Astrocyte (in vitro differentiated cells and primary cell): ENCODE measurements at regions not wholly inside any gene's neighbourhood (a gene's known extent, or its start where the extent isn't known, plus 50 kb on each side); places are given as distances from the start of the nearest gene placed in this dataset.

Source experiments
- DNase-seq: peaks from one replicate; pipeline ENCODE4 v3.0.0-alpha.2; 2010; ENCODE audit warnings: low read depth
- FAIRE-seq: peaks from 2 replicates; lab custom pipeline; 2011; peaks lifted over from hg19 to GRCh38; lab: Jason Lieb, UNC
- H2AFZ ChIP-seq: 2 replicates; pipeline ENCODE4 v1.6.0; 2012; ENCODE audit warnings: low read depth, low read length, inconsistent platforms
- H3K27ac ChIP-seq: 2 replicates; pipeline ENCODE4 v1.5.1; 2011; ENCODE audit warnings: low read depth, low read length, inconsistent platforms
- H3K27me3 ChIP-seq: 2 replicates; pipeline ENCODE4 v1.6.0; 2011; ENCODE audit warnings: low read length, inconsistent platforms; ENCODE audit not compliant: insufficient read depth
- H3K36me3 ChIP-seq: 2 replicates; pipeline ENCODE4 v1.5.1; 2011; ENCODE audit warnings: low read length, inconsistent platforms; ENCODE audit not compliant: insufficient read depth
- H3K4me1 ChIP-seq: 2 replicates; pipeline ENCODE4 v1.5.1; 2011; ENCODE audit warnings: low read length, inconsistent platforms; ENCODE audit not compliant: insufficient read depth
- H3K4me2 ChIP-seq: 2 replicates; pipeline ENCODE4 v1.6.0; 2012; ENCODE audit warnings: low read length, inconsistent platforms
- H3K4me3 ChIP-seq: 2 replicates; pipeline ENCODE4 v1.5.1; 2011; ENCODE audit warnings: low read depth, mild to moderate bottlenecking, low read length, inconsistent platforms; ENCODE audit not compliant: insufficient read depth
- H3K79me2 ChIP-seq: 2 replicates; pipeline ENCODE4 v1.6.0; 2012; ENCODE audit warnings: mild to moderate bottlenecking, low read length, inconsistent platforms; ENCODE audit not compliant: insufficient read depth
- H3K9ac ChIP-seq: 2 replicates; pipeline ENCODE4 v1.6.0; 2012; ENCODE audit warnings: mild to moderate bottlenecking, low read length, inconsistent platforms
- H3K9me3 ChIP-seq: 2 replicates; pipeline ENCODE4 v1.5.1; 2012; ENCODE audit warnings: low read depth, mild to moderate bottlenecking, low read length, inconsistent platforms; ENCODE audit not compliant: insufficient read depth
- H4K20me1 ChIP-seq: 2 replicates; pipeline ENCODE4 v1.6.0; 2012; ENCODE audit warnings: low read length, inconsistent platforms; ENCODE audit not compliant: insufficient read depth
- H3K27ac Mint-ChIP-seq: one replicate; pipeline ENCODE4 v1.8.0; 2021; ENCODE audit warnings: mild to moderate bottlenecking, mixed read lengths; ENCODE audit not compliant: unreplicated experiment
- H3K27me3 Mint-ChIP-seq: one replicate; pipeline ENCODE4 v1.8.0; 2021; ENCODE audit warnings: low read depth, mixed read lengths; ENCODE audit not compliant: unreplicated experiment
- H3K36me3 Mint-ChIP-seq: one replicate; pipeline ENCODE4 v1.8.0; 2021; ENCODE audit warnings: low read depth, mixed read lengths; ENCODE audit not compliant: unreplicated experiment
- H3K4me1 Mint-ChIP-seq: one replicate; pipeline ENCODE4 v1.8.0; 2021; ENCODE audit warnings: low read depth, mixed read lengths; ENCODE audit not compliant: unreplicated experiment
- H3K4me3 Mint-ChIP-seq: one replicate; pipeline ENCODE4 v1.8.0; 2021; ENCODE audit warnings: mild to moderate bottlenecking, moderate library complexity, mixed read lengths; ENCODE audit not compliant: unreplicated experiment
- H3K9me3 Mint-ChIP-seq: one replicate; pipeline ENCODE4 v1.8.0; 2021; ENCODE audit warnings: mild to moderate bottlenecking, mixed read lengths; ENCODE audit not compliant: unreplicated experiment
- EZH2 ChIP-seq: IDR thresholded peaks from 2 replicates; pipeline ENCODE4 v1.6.1; 2012; ENCODE audit warnings: mild to moderate bottlenecking, low read length, inconsistent platforms; ENCODE audit not compliant: insufficient read depth
- TF ChIP-seq, protein P1 (sequence below): IDR thresholded peaks from 2 replicates; pipeline ENCODE4 v1.5.1; 2011; ENCODE audit warnings: low read depth, mild to moderate bottlenecking, inconsistent platforms, low read length, moderate library complexity; ENCODE audit not compliant: insufficient read depth

GRCh38 chr7:53191836-53192443 is 156.5 kb downstream of the POM121L12 start:
- Histone ChIP-seq H3K79me2 (no peaks in the 10 kb centered on the region), H3K4me1 (no peaks in the 10 kb centered on the region), H2AFZ (no peak overlapping the region), H3K9me3 (no peaks in the 10 kb centered on the region), H3K27ac (no peak overlapping the region), H3K27me3 (no peaks in the 10 kb centered on the region), H3K4me3 (no peak overlapping the region), H3K36me3 (no peaks in the 10 kb centered on the region), H3K4me2 (no peak overlapping the region), H3K9ac (no peak overlapping the region), H4K20me1 (no peaks in the 10 kb centered on the region)
- TF ChIP-seq, protein P1, sequence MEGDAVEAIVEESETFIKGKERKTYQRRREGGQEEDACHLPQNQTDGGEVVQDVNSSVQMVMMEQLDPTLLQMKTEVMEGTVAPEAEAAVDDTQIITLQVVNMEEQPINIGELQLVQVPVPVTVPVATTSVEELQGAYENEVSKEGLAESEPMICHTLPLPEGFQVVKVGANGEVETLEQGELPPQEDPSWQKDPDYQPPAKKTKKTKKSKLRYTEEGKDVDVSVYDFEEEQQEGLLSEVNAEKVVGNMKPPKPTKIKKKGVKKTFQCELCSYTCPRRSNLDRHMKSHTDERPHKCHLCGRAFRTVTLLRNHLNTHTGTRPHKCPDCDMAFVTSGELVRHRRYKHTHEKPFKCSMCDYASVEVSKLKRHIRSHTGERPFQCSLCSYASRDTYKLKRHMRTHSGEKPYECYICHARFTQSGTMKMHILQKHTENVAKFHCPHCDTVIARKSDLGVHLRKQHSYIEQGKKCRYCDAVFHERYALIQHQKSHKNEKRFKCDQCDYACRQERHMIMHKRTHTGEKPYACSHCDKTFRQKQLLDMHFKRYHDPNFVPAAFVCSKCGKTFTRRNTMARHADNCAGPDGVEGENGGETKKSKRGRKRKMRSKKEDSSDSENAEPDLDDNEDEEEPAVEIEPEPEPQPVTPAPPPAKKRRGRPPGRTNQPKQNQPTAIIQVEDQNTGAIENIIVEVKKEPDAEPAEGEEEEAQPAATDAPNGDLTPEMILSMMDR: no peak
- TF ChIP-seq EZH2: no peak
- Mint-ChIP-seq H3K4me1 (no peaks in the 10 kb centered on the region), H3K4me3 (no peak overlapping the region), H3K36me3 (no peaks in the 10 kb centered on the region), H3K27ac (no peak overlapping the region), H3K27me3 (no peaks in the 10 kb centered on the region), H3K9me3 (no peaks in the 10 kb centered on the region)
- FAIRE-seq (no peak), DNase-seq (no peak)

- DNase-seq: no peak
- Histone ChIP-seq H3K36me3 (no peaks in the 10 kb centered on the region), H3K4me2 (no peak overlapping the region), H2AFZ (no peak overlapping the region), H4K20me1 (no peaks in the 10 kb centered on the region), H3K79me2 (no peaks in the 10 kb centered on the region), H3K9ac (no peak overlapping the region), H3K27ac (no peak overlapping the region), H3K4me1 (no peaks in the 10 kb centered on the region), H3K27me3 (no peaks in the 10 kb centered on the region), H3K4me3 (no peak overlapping the region), H3K9me3 (no peaks in the 10 kb centered on the region)
- H3K27me3 Mint-ChIP-seq: no peaks in the 10 kb centered on the region
- H3K9me3 Mint-ChIP-seq: no peaks in the 10 kb centered on the region
- no peaks in the 10 kb centered on the region for H3K36me3 Mint-ChIP-seq
- H3K4me1 Mint-ChIP-seq: no peaks in the 10 kb centered on the region
- H3K27ac Mint-ChIP-seq: no peak overlapping the region
- FAIRE-seq: no peak
- H3K4me3 Mint-ChIP-seq: no peak overlapping the region
- TF ChIP-seq, protein P1: no peak
These were observed 169.6 kb downstream of the POM121L12 start for GRCh38 chr7:53205006-53205405.

GRCh38 chr7:53209129-53209528 is 173.7 kb downstream of the POM121L12 start:
- Mint-ChIP-seq H3K27me3 (no peaks in the 10 kb centered on the region), H3K9me3 (peaks cover 14% of the 10 kb centered on the region), H3K36me3 (peaks cover under 1% of the 10 kb centered on the region), H3K4me3 (no peak overlapping the region), H3K4me1 (peaks cover 5% of the 10 kb centered on the region), H3K27ac (no peak overlapping the region)
- no peaks in the 10 kb centered on the region for H3K4me1 ChIP-seq
- no peaks in the 10 kb centered on the region for H3K79me2 ChIP-seq
- peaks cover 2% of the 10 kb centered on the region for H3K9me3 ChIP-seq
- H3K4me2 ChIP-seq: no peak overlapping the region
- no peak overlapping the region for H3K27ac ChIP-seq
- H3K36me3 ChIP-seq: no peaks in the 10 kb centered on the region
- FAIRE-seq: no peak
- H3K4me3 ChIP-seq: no peak overlapping the region
- no peak overlapping the region for H3K9ac ChIP-seq
- H3K27me3 ChIP-seq: no peaks in the 10 kb centered on the region
- no peak overlapping the region for H2AFZ ChIP-seq
- no peaks in the 10 kb centered on the region for H4K20me1 ChIP-seq
- TF ChIP-seq, protein P1: no peak
- TF ChIP-seq EZH2: no peak
- DNase-seq: no peak
